Gastroesophageal sphincter (tissue), 4 donors: ENCODE measurements at regions not wholly inside any gene's neighbourhood (a gene's known extent, or its start where the extent isn't known, plus 50 kb on each side); places are given as distances from the start of the nearest gene placed in this dataset.

Experiments
- ATAC-seq: fragments of 150-250 bp; one replicate; pipeline ENCODE4 v1.9.1; 2016; ENCODE audit warnings: mild to moderate bottlenecking, moderate library complexity
- H3K27ac ChIP-seq, 4 donors: fragments of 200-600 bp; sonication (generic) in 3 of 4; 1 replicate in 3 of 4; 2 replicates in 1 of 4; pipeline ENCODE4 v1.5.1; 2016 to 2019
- H3K27me3 ChIP-seq: fragments of 200-600 bp; sonication (generic); one replicate; pipeline ENCODE4 v1.5.1; 2019
- H3K36me3 ChIP-seq, 2 donors: fragments of 200-600 bp; sonication (generic); one replicate each; pipeline ENCODE4 v1.5.1; 2019; ENCODE audit warnings: control low read depth in 1 of 2
- H3K4me1 ChIP-seq, 3 donors: fragments of 200-600 bp; sonication (generic); 1 replicate in 2 of 3; 2 replicates in 1 of 3; pipeline ENCODE4 v1.5.1; 2016 to 2019; ENCODE audit warnings: control low read depth in 2 of 3
- H3K4me3 ChIP-seq, 2 donors: fragments of 200-600 bp; sonication (generic); one replicate each; pipeline ENCODE4 v1.5.1; 2019; ENCODE audit warnings: mild to moderate bottlenecking in 1 of 2, moderate library complexity in 1 of 2
- H3K9me3 ChIP-seq, 3 donors: fragments of 200-600 bp; sonication (generic); one replicate each; pipeline ENCODE4 v1.5.1; 2017 to 2019; ENCODE audit warnings: control low read depth in 2 of 3
- CTCF ChIP-seq, 4 experiments: fragments of 200-600 bp in 2 of 4; fragments of 450-650 bp in 2 of 4; sonication (generic) in 1 of 4; IDR thresholded peaks; one replicate each; pipeline ENCODE4 v1.5.1; 2017 to 2019; ENCODE audit warnings: antibody characterized with exemption in 4 of 4, mild to moderate bottlenecking in 2 of 4, moderate library complexity in 2 of 4
- EP300 ChIP-seq: sonication (generic); formaldehyde crosslinking; IDR thresholded peaks from one replicate; pipeline ENCODE4 v1.6.1; 2017; ENCODE audit warnings: antibody characterized with exemption, mild to moderate bottlenecking
- POLR2A ChIP-seq, 2 donors: fragments of 450-650 bp; IDR thresholded peaks; one replicate each; pipeline ENCODE4 v1.6.1; 2017; ENCODE audit warnings: antibody characterized with exemption in 2 of 2, mild to moderate bottlenecking in 2 of 2, moderate library complexity in 1 of 2
- POLR2AphosphoS5 ChIP-seq: sonication (generic); formaldehyde crosslinking; IDR thresholded peaks from one replicate; pipeline ENCODE4 v1.6.1; 2017; ENCODE audit warnings: antibody characterized with exemption
- WGBS, 2 donors: methylation state at CpG; one replicate each; pipeline ENCODE4 v1.1.5; 2018; ENCODE audit warnings: low coverage in 1 of 2; 5-methylcytosine and 5-hydroxymethylcytosine counted together

GRCh38 chr2:174670446-174670845, 72.8 kb upstream of the WIPF1 start:
- no peak for ATAC-seq
- TF ChIP-seq CTCF (IDR thresholded peaks at IDR 0.05) (no peak), POLR2AphosphoS5 (no peak), POLR2A (IDR thresholded peaks at IDR 0.05) (no peak), EP300 (no peak)
- 72 to 87% methylated on average over 3 of the region's 4 CpGs for WGBS, 2 donors

GRCh38 chr2:174669336-174669735, 71.7 kb upstream of the WIPF1 start:
- no peak for ATAC-seq

More at GRCh38 chr2:174670446-174670845, 72.8 kb upstream of the WIPF1 start:
- Histone ChIP-seq H3K27me3 (no peaks in the 10 kb centered on the region), H3K9me3 (no peaks in the 10 kb centered on the region), H3K27ac (no peak overlapping the region), H3K4me1 (peaks cover 0 to 68% (median 11%) of the 10 kb centered on the region in 3 donors), H3K4me3 (no peak overlapping the region), H3K36me3 (peaks cover 0 to 9% of the 10 kb centered on the region in 2 donors)

GRCh38 chr2:174668075-174668474, 70.5 kb upstream of the WIPF1 start:
- TF ChIP-seq CTCF (IDR thresholded peaks at IDR 0.05) (no peak), EP300 (no peak), POLR2A (IDR thresholded peaks at IDR 0.05) (no peak), POLR2AphosphoS5 (no peak)
- Histone ChIP-seq H3K9me3 (no peaks in the 10 kb centered on the region), H3K27ac (no peak overlapping the region), H3K36me3 (peaks cover 0 to 6% of the 10 kb centered on the region in 2 donors), H3K4me3 (no peak overlapping the region), H3K27me3 (no peaks in the 10 kb centered on the region), H3K4me1 (peaks cover 0 to 69% (median 16%) of the 10 kb centered on the region in 3 donors)
- 89 to 90% methylated on average over 7 of the region's 7 CpGs for WGBS, 2 donors
- ATAC-seq, result no peak

More at GRCh38 chr2:174669336-174669735, 71.7 kb upstream of the WIPF1 start:
- H3K4me1 ChIP-seq, result peaks cover 0 to 68% (median 11%) of the 10 kb centered on the region in 3 donors
- H3K27ac ChIP-seq, result no peak overlapping the region
- H3K36me3 ChIP-seq, result peaks cover 0 to 9% of the 10 kb centered on the region in 2 donors
- no peaks in the 10 kb centered on the region for H3K9me3 ChIP-seq
- no peaks in the 10 kb centered on the region for H3K27me3 ChIP-seq
- WGBS, 2 donors, result 75% methylated on average over 2 of the region's 5 CpGs; no CpG with 5 or more reads in 1 of the 2 donors
- H3K4me3 ChIP-seq, result no peak overlapping the region
- TF ChIP-seq EP300 (no peak), CTCF (IDR thresholded peaks at IDR 0.05) (no peak), POLR2AphosphoS5 (no peak), POLR2A (IDR thresholded peaks at IDR 0.05) (no peak)

GRCh38 chr2:174667250-174667860, 69.8 kb upstream of the WIPF1 start:
- Histone ChIP-seq H3K27me3 (no peaks in the 10 kb centered on the region), H3K27ac (peak overlapping the region in 3 of 4 donors; percentile 31 to 48 (median 38)), H3K4me3 (no peak overlapping the region), H3K4me1 (peaks cover 0 to 76% (median 20%) of the 10 kb centered on the region in 3 donors), H3K9me3 (no peaks in the 10 kb centered on the region), H3K36me3 (no peaks in the 10 kb centered on the region)
- WGBS, 2 donors, result 54 to 67% methylated on average over 1 to 4 of the region's 6 CpGs
- no peak for ATAC-seq
- TF ChIP-seq CTCF (IDR thresholded peaks at IDR 0.05), result no peak
- no peak for TF ChIP-seq EP300
- no peak for TF ChIP-seq POLR2AphosphoS5
- TF ChIP-seq POLR2A (IDR thresholded peaks at IDR 0.05), result no peak

GRCh38 chr2:174666845-174667244, 69.2 kb upstream of the WIPF1 start:
- WGBS, 2 donors, result 50% methylated on average over 4 of the region's 5 CpGs; no CpG with 5 or more reads in 1 of the 2 donors
- Histone ChIP-seq H3K27me3 (no peaks in the 10 kb centered on the region), H3K27ac (peak overlapping the region in 3 of 4 donors; percentile 31 to 48 (median 38)), H3K4me3 (no peak overlapping the region), H3K36me3 (no peaks in the 10 kb centered on the region), H3K9me3 (no peaks in the 10 kb centered on the region), H3K4me1 (peaks cover 0 to 81% (median 23%) of the 10 kb centered on the region in 3 donors)
- TF ChIP-seq EP300 (no peak), POLR2AphosphoS5 (no peak), POLR2A (IDR thresholded peaks at IDR 0.05) (no peak), CTCF (IDR thresholded peaks at IDR 0.05) (no peak)
- no peak for ATAC-seq
